ENCODE measurements at regions not wholly inside any gene's neighbourhood (a gene's known extent, or its start where the extent isn't known, plus 50 kb on each side); places are given as distances from the start of the nearest gene placed in this dataset.
A peak's percentile ranks its signal among the peaks of the same experiment; 100 is the strongest.

DNA sequence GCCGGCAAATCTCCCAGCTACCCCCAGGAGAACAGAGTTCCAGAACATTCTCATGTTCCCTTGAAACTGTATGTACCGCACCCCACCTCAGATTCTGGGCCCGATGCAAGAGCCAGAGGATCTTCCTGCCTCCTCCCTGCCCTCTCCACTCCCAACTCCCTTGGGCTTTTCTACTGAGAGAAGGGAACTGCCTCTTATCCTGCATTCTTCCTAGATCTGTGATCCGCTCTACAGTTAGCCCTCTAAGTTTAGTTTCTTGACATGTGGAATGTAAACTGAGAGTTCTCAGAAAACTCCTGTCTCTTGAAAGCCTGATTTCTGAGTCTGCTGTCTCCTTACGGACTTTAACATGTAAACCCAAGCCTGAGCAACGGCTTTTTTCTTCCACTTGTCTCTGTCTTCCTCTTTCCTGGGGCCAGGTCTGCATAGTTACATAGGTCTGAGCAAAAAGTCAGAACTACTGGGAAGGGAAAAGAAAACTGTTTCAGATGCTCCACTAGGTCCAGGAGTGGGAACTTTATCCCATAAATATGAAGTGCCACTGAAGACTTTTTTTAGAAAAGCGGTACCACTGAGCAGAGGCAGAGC is 86.5 kb upstream of the TNFAIP3 start:
- no peak for DNase-seq (ENCODE audit: low spot score)

- no peak for DNase-seq (ENCODE audit: low spot score)
Measured at GRCh38 chr6:137781639-137782038, 85.4 kb upstream of the TNFAIP3 start.

DNA sequence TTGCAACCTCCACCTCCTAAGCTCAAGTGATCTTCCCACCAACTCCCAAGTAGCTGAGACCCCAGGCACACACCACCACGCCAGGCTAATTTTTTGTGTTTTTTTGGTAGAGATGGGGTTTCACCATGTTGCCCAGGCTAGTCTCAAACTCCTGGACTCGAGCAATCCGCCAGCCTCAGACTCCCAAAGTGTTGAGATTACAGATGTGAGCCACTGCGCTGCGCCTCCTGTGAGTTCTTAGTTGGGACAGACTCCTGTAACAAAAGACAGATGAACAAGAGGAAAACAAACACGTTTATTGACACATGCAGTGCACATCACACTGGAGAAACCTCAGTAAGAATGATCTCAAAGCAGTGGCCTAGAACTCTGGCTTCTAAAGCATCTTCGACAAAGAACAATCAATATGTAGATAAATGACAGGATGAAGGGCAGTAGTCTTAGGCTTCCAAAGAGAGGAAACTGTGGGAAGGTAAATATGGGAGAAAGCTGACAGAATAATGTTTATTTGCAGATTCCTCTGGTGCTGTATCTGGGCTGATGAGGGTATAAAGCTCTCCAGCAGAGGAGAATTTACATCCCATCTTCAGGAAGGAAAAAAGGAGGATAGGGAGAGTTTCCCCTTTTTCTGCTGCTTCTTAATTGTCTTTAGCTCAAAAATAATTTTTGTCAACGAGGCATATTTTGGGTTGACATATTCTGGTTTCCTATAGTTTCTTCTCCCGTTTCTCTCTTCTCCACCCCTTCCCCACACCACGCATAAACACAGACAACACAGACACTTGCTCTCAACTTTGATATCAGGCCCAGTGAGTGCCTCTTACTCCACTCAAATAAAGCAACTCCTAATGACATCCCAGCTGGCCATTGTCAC is 84.7 kb upstream of the TNFAIP3 start:
- no peak for DNase-seq (ENCODE audit: low spot score)

DNA sequence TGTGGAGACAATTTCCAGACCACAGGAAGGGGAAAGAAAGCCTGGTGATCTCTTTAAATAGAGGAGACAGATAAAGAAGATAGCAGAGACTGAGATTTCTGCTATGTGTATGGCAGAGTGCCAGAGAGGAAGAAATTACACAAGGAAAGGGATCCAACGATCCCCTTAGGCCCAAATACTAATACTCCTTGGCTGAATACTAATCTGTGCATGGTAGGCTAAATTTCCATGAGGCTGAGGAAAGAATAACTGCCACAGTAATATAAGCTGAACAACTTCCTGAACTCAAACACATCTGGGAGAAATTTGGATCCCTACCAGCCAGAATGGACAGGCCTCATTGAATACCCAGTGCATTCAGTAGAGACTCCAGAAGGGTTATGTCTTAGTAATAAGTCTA is 83.3 kb upstream of the TNFAIP3 start:
- DNase-seq (ENCODE audit: low spot score), result no peak

- DNase-seq (ENCODE audit: low spot score), result no peak
Measured at GRCh38 chr6:137784583-137784982, 82.5 kb upstream of the TNFAIP3 start.

DNA sequence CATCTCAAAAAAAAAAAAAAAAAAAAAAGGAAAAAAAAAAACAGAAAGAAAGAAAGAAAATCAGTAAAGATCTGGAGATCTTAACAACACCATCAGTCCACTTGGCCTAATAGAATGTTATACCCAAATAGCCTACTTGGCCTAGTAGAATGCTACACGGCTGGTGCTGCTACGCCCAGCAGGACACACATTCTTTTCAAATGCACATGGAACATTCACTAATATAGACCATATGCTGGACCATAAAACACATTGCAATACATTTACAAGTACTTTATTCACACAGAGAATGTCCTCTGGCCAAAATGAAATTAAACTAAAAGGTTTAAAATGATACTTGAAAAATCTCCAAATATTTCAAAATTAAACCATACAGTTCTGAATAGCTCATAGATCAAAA is 80.0 kb upstream of the TNFAIP3 start:
- DNase-seq (ENCODE audit: low spot score), result no peak

- no peak for DNase-seq (ENCODE audit: low spot score)
Measured at GRCh38 chr6:137788248-137788647, 78.8 kb upstream of the TNFAIP3 start.

DNA sequence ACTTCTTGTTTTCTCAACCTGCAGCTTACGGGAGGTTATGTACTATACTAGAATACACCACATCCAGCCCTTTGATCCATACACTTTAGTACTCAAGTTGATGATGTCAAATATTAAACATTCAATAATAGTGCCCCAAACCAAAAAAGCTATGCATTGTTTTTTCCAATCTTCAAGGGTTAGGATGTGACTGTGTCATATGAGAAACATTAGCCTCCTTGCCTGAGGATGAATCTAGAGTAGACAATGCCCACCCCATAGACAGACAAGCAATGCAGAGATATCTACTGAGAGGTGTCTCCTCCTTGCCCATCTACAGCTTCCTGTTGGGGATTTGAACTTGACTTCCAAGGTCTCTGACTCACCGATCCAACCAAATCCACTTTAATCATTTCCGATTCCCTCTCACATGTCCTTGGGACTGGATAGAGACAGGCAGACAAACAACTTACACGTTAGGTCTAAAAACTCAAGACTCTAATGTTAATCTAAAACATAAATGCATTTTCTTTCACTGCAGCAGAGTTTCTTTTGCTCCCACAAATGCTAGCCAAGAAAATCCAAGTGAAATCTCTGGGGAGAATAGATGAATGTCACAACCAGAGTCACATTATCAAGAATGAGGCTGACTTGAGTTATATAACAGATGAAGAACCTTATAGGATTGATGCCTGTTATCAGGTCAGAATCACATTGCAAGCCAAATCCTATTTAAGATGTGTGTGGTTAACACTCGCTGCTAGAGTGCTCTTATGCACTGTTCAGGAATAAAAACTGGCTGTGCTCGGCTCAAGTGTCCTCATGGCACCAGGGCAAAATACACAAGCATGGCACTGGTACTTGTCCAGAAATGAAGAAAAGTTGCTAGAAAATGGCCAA is 75.5 kb upstream of the TNFAIP3 start:
- DNase-seq (ENCODE audit: low spot score), result no peak

- no peak for DNase-seq (ENCODE audit: low spot score)
Measured at GRCh38 chr6:137792160-137793033, 74.7 kb upstream of the TNFAIP3 start.

DNA sequence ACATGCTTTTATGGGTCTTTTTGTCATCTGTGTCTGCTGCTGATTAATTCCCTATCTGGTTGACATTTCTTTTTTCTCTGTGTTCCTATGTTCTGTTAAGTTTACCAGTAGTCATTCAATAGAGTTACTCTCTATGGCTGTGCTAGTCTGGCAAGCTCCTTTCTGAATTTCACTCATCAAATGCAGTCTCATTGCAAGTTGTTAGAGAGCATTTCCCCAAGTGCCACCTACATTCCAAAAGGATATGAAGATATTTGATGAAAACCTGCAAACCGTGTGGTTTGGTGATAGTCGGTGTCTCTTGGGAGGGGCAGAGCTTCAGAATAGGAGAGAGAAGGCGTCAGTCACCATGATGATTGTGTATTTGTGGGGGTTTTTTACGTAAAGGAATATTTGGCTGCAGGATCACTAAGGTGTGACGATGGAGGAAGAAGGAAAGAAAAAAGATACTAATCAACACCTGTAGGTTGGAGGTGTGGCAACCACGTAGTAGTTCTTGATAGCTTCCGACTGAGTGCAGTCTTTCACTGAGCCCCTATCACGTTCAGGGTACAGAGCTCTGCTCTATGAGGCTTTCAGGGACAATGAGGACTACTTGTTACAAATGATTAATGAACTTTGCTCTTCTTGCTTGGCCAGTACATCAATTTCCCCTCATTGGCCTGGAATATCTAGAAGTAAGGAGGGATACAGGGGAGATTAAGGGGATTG is 73.1 kb upstream of the TNFAIP3 start:
- no peak for DNase-seq (ENCODE audit: low spot score)

- DNase-seq (ENCODE audit: low spot score), result no peak
Measured at GRCh38 chr6:137794516-137795201, 72.4 kb upstream of the TNFAIP3 start.

DNA sequence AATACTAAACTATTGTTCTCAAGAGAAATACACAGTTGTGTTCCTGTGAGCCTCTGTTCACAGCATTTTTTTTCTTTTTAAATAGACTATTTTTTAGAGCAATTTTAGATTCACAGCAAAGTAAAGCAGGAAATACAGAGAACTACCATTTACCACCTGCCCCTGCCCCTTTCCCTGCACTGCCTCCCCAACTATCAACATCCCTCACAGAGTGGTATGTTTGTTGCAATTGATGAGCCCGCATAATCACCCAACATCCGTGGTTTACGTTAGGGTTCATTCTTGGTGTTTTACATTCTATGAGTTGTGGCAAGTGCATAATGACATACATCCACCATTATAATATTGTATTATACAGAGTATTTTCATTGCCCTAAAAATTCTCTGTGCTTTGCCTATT is 71.6 kb upstream of the TNFAIP3 start:
- DNase-seq (ENCODE audit: low spot score), result no peak

- DNase-seq (ENCODE audit: low spot score), result no peak
Measured at GRCh38 chr6:137798261-137798660, 68.8 kb upstream of the TNFAIP3 start.

GRCh38 chr6:137798846-137799245 is 68.2 kb upstream of the TNFAIP3 start:
- no peak for DNase-seq (ENCODE audit: low spot score)

DNA sequence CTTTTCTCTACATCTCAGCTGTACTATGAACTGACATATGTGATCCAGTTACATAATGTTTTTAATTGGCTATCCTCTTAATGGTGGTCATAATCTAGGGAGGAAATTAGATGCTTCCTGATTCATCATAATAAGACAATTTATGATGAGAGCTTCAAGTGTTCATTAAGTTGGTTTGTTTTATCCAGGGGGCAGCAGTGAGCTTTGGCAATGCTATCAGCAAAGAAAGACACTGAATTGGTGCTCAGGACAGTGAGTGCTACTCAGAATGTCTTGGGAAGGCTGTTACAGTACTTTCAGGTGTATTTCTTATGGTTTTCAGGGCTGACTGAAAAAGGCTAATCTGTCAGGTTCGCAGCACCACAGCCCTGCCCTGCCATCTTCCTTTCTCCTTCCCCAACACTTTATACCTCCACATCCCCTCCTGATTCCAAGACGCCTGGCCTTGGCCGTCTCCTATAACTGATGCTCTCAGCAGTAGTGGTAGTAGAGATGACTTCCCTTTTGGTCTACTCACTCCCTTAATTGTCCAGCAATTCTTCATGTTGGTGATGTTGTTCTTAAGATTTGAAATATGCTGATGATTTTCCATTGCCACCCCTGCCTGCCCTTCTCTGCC is 67.0 kb upstream of the TNFAIP3 start:
- peak; percentile 35 for DNase-seq (ENCODE audit: low spot score)

- DNase-seq (ENCODE audit: low spot score), result no peak
Measured at GRCh38 chr6:137800762-137801161, 66.3 kb upstream of the TNFAIP3 start.

- DNase-seq (ENCODE audit: low spot score), result no peak
Measured at GRCh38 chr6:137801352-137802114, 65.5 kb upstream of the TNFAIP3 start.

DNA sequence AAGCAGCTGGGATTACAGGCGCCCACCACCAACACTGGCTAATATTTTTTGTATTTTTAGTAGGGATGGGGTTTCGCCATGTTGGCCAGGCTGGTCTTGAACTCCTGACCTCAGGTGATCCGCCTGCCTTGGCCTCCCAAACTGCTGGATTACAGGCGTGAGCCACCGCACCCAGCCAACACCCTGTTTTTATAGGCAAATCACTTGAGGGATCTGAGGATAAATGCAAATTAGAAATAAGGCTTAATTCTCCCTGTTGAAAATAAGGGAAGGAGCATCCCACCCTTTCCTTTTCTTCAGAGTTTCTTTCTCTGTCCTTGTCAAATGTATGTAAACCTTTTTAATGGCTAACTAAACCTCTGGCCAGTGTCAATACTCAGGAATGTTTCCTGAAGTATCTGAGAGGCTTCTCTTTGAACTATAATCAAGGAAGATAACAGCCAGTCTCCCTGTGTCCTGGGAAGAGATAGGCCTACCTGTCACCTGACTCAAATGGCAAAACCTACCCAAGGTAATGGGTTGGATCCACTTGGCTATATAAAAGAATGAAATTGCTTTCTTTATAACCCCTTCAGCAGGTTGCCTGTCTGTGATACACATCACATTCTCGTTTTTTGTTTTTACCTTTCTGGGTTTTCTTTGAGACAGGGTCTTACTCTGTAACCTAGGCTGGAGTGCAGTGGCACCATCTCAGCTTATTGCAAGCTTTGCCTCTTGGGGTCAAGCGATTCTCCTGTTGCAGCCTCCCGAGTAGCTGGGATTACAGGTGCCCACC is 64.5 kb upstream of the TNFAIP3 start:
- no peak for DNase-seq (ENCODE audit: low spot score)
